PC-3 (cell line): ENCODE measurements at regions not wholly inside any gene's neighbourhood (a gene's known extent, or its start where the extent isn't known, plus 50 kb on each side); places are given as distances from the start of the nearest gene placed in this dataset.
"Not testable (repeated sequence)": the region's sequence is repeated elsewhere in the genome, so short reads cannot be mapped to it uniquely, and the experiment has no call there.

Source experiments
- ATAC-seq: fragments of 200-7000 bp; cut with Tn5 transposase; 2 replicates; pipeline ENCODE4 v1.9.1; 2020; ENCODE audit warnings: mild to moderate bottlenecking, moderate library complexity
- BruUV-seq: library from RNA; stranded (reverse); fragments of 400-500 nt; replicated peaks from 2 replicates; lab custom pipeline; 2021; lab: Mats Ljungman, UMichigan
- CTCF ChIA-PET: fragments of 300-600 bp; sonication (Branson Sonifier 250); formaldehyde crosslinking; loops from one replicate; lab custom pipeline; 2022; ENCODE audit warnings: antibody characterized with exemption; lab: Charles Lee
- POLR2A ChIA-PET: fragments of 300-600 bp; sonication (Branson Sonifier 250); formaldehyde crosslinking; loops from one replicate; lab custom pipeline; 2022; ENCODE audit warnings: antibody characterized with exemption; ENCODE audit not compliant: unreplicated experiment; lab: Charles Lee
- DNase-seq: peaks from one replicate; pipeline ENCODE4 v3.0.0-alpha.2; 2015
- H2AFZ ChIP-seq: fragments of 300-600 bp; sonication (generic); 2 replicates; pipeline ENCODE4 v1.6.0; 2016; ENCODE audit warnings: antibody characterized with exemption, low read length
- H3F3A ChIP-seq: fragments of 300-600 bp; sonication (generic); one replicate; pipeline ENCODE4 v1.6.0; 2017; ENCODE audit warnings: antibody characterized with exemption, low read length, control low read depth, mild to moderate bottlenecking; ENCODE audit not compliant: unreplicated experiment
- H3K27ac ChIP-seq: fragments of 300-600 bp; sonication (generic); 2 replicates; pipeline ENCODE4 v1.5.1; 2016; ENCODE audit warnings: mild to moderate bottlenecking, low read length
- H3K27me3 ChIP-seq: fragments of 300-600 bp; sonication (generic); 2 replicates; pipeline ENCODE4 v1.6.1; 2016; ENCODE audit warnings: low read length, mixed read lengths
- H3K36me3 ChIP-seq: fragments of 300-600 bp; sonication (generic); 2 replicates; pipeline ENCODE4 v1.6.1; 2016; ENCODE audit warnings: low read depth, mixed run types, low read length, mixed read lengths
- H3K4me1 ChIP-seq: fragments of 300-600 bp; sonication (generic); 2 replicates; pipeline ENCODE4 v1.5.1; 2016; ENCODE audit warnings: low read length; ENCODE audit not compliant: insufficient read depth
- H3K4me2 ChIP-seq: fragments of 300-600 bp; sonication (generic); 2 replicates; pipeline ENCODE4 v1.6.0; 2016; ENCODE audit warnings: low read length
- H3K4me3 ChIP-seq: fragments of 300-600 bp; sonication (generic); 2 replicates; pipeline ENCODE4 v1.5.1; 2016; ENCODE audit warnings: mild to moderate bottlenecking, low read length, mixed read lengths
- H3K79me2 ChIP-seq: fragments of 300-600 bp; sonication (generic); 2 replicates; pipeline ENCODE4 v1.6.1; 2017; ENCODE audit warnings: low read length, mixed read lengths
- H3K9ac ChIP-seq: fragments of 300-600 bp; sonication (generic); 2 replicates; pipeline ENCODE4 v1.6.0; 2016; ENCODE audit warnings: mild to moderate bottlenecking, low read length
- H3K9me2 ChIP-seq: fragments of 300-600 bp; sonication (generic); replicated peaks from 2 replicates; pipeline ENCODE4 v1.6.1; 2016; ENCODE audit warnings: mixed run types, low read length, mixed read lengths
- H3K9me3 ChIP-seq: fragments of 300-600 bp; sonication (generic); 2 replicates; pipeline ENCODE4 v1.6.1; 2016; ENCODE audit warnings: low read length, mixed read lengths
- H4K20me1 ChIP-seq: fragments of 300-600 bp; sonication (generic); 2 replicates; pipeline ENCODE4 v1.6.1; 2016; ENCODE audit warnings: low read length, mixed read lengths
- EZH2 ChIP-seq: fragments of 300-600 bp; sonication (generic); IDR thresholded peaks from one replicate; pipeline ENCODE4 v1.6.1; 2017; ENCODE audit warnings: antibody characterized with exemption, mild to moderate bottlenecking, low read length; ENCODE audit not compliant: unreplicated experiment
- EZH2phosphoT487 ChIP-seq: fragments of 300-600 bp; sonication (generic); IDR thresholded peaks from 2 replicates; pipeline ENCODE4 v1.6.1; 2018; ENCODE audit warnings: mild to moderate bottlenecking, antibody characterized with exemption, low read length, borderline replicate concordance
- intact Hi-C: fragments of 100-400 bp; cut with micrococcal nuclease; formaldehyde crosslinking; loops from 2 replicates; pipeline ENCODE4 v1.9.0; 2023
- TF ChIP-seq, protein P1 (sequence below): fragments of 300-600 bp; sonication (generic); conservative IDR thresholded peaks from 2 replicates; pipeline ENCODE4 v1.5.1; 2017; ENCODE audit warnings: antibody characterized with exemption, low read depth, mild to moderate bottlenecking, low read length

- Histone ChIP-seq H3K9ac (no peak overlapping the region), H3K79me2 (no peaks in the 10 kb centered on the region), H2AFZ (no peak overlapping the region), H3K9me3 (peaks cover 35% of the 10 kb centered on the region), H3K27me3 (no peaks in the 10 kb centered on the region), H3K4me2 (no peak overlapping the region), H3K27ac (no peak overlapping the region), H3K36me3 (no peaks in the 10 kb centered on the region), H3K4me1 (no peaks in the 10 kb centered on the region), H3K4me3 (no peak overlapping the region), H3K9me2 (no peaks in the 10 kb centered on the region), H4K20me1 (no peaks in the 10 kb centered on the region), H3F3A (no peaks in the 10 kb centered on the region)
- intact Hi-C loops: no loop called here
- no peak for TF ChIP-seq EZH2
- no peak for TF ChIP-seq EZH2phosphoT487
- TF ChIP-seq, protein P1, sequence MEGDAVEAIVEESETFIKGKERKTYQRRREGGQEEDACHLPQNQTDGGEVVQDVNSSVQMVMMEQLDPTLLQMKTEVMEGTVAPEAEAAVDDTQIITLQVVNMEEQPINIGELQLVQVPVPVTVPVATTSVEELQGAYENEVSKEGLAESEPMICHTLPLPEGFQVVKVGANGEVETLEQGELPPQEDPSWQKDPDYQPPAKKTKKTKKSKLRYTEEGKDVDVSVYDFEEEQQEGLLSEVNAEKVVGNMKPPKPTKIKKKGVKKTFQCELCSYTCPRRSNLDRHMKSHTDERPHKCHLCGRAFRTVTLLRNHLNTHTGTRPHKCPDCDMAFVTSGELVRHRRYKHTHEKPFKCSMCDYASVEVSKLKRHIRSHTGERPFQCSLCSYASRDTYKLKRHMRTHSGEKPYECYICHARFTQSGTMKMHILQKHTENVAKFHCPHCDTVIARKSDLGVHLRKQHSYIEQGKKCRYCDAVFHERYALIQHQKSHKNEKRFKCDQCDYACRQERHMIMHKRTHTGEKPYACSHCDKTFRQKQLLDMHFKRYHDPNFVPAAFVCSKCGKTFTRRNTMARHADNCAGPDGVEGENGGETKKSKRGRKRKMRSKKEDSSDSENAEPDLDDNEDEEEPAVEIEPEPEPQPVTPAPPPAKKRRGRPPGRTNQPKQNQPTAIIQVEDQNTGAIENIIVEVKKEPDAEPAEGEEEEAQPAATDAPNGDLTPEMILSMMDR: no peak
- ChIA-PET CTCF (no interaction called here), POLR2A (no interaction called here)
- BruUV-seq: no TSS peak
- no peak for ATAC-seq
- DNase-seq: no peak
Observed at GRCh38 chr1:4253935-4254334, 353.9 kb upstream of the C1orf174 start.

- H3K27me3 ChIP-seq: no peaks in the 10 kb centered on the region
- H3K4me2 ChIP-seq: no peak overlapping the region
- no peak overlapping the region for H3K27ac ChIP-seq
- peaks cover 40% of the 10 kb centered on the region for H3K9me3 ChIP-seq
- H3K9ac ChIP-seq: no peak overlapping the region
- H3K4me1 ChIP-seq: no peaks in the 10 kb centered on the region
- intact Hi-C loops: no loop called here
- ATAC-seq: no peak
- no peaks in the 10 kb centered on the region for H3F3A ChIP-seq
- ChIA-PET CTCF (no interaction called here), POLR2A (no interaction called here)
- H3K4me3 ChIP-seq: no peak overlapping the region
- no TSS peak for BruUV-seq
- no peaks in the 10 kb centered on the region for H3K79me2 ChIP-seq
- no peaks in the 10 kb centered on the region for H3K36me3 ChIP-seq
- no peaks in the 10 kb centered on the region for H3K9me2 ChIP-seq
- DNase-seq: no peak
- no peak overlapping the region for H2AFZ ChIP-seq
- TF ChIP-seq, protein P1: no peak
- TF ChIP-seq EZH2phosphoT487 (no peak), EZH2 (no peak)
- no peaks in the 10 kb centered on the region for H4K20me1 ChIP-seq
Observed at GRCh38 chr1:4256351-4256750, 356.3 kb upstream of the C1orf174 start.

DNA sequence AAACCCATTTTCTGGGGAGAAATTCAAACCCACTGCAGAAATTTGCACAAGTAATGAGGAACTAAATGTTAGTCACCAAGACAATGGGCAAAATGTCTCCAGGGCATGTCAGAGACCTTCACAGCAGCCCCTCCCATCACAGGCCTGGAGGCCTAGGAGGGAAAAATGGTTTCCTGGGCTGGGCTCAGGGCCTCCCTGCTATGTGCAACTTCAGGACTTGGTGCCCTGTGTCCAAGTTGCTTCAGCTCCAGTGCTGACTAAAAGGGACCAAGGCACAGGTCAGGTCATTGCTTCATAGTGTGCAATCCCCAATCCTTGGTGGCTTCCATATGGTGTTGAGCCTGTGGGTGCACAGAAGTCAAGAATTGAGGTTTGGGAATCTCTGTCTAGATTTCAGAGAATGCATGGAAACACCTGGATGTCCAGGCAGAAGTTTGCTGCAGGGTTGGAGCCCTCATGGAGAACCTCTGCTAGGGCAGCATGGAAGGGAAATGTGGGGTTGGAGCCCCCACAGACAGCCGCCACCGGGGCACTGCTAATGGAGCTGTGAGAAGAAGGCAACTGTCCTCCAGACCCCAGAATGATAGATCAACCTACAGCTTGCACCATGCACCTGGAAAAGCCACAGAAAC lies 358.2 kb upstream of the C1orf174 start:
- CTCF ChIA-PET, H3K9me2 ChIP-seq, H3K36me3 ChIP-seq, H3K4me2 ChIP-seq, H3K27me3 ChIP-seq, H3K4me1 ChIP-seq, POLR2A ChIA-PET, H4K20me1 ChIP-seq, H3F3A ChIP-seq, ATAC-seq, H3K9ac ChIP-seq, intact Hi-C loops, H2AFZ ChIP-seq, BruUV-seq, H3K27ac ChIP-seq, DNase-seq, H3K4me3 ChIP-seq, H3K79me2 ChIP-seq: not testable (repeated sequence)
- peaks cover 44% of the 10 kb centered on the region for H3K9me3 ChIP-seq
